ENCODE measurements at regions not wholly inside any gene's neighbourhood (a gene's known extent, or its start where the extent isn't known, plus 50 kb on each side); places are given as distances from the start of the nearest gene placed in this dataset.
"Not testable (repeated sequence)": the region's sequence is repeated elsewhere in the genome, so short reads cannot be mapped to it uniquely, and the experiment has no call there.

DNA sequence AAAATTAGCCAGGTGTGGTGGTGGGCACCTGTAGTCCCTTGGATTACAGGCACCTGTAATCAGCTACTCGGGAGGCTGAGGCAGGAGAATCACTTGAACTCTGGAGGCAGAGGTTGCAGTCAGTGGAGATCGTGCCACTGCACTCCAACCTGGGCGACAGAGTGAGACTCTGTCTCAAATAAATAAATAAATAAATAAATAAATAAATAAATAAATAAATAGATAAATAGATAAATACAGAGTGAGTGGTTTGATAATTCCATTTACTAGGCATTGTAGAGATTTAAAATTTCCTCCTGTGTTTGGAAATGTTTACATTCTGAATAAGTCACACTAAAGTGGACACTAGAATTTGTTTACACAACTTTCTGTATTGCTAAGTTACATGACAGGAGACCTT is 504.4 kb upstream of the SEL1L start:
- H3K36me3 Mint-ChIP-seq, H3K27me3 Mint-ChIP-seq: not testable (repeated sequence)

DNA sequence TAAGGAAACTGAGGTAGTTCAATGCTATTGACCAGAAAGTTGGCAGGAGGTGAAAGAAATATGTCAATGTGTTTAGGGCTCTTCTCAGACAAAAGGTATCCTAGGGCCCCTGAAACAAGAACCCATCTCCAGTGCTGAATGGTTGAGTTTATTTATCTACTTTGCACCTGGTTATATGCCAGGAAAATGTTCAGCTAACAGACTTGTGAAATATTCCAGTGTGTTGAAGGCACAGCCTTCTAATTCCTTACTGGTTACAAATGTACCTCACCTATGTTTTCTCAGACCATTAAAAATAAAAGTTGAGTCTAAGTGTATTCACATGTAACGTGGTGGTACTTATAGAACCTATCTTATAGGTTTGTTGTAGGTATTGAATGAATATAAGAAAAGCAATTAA is 511.7 kb upstream of the SEL1L start:
- Mint-ChIP-seq H3K4me1 (no peaks in the 10 kb centered on the region), H3K36me3 (no peaks in the 10 kb centered on the region), H3K9me3 (peaks cover 0 to 5% (median 0%) of the 10 kb centered on the region in 7 donors), H3K27ac (no peak overlapping the region), H3K4me3 (no peak overlapping the region), H3K27me3 (no peaks in the 10 kb centered on the region)
- ATAC-seq (ENCODE audit: low read depth in 2 of 2) (no peak), DNase-seq (no peak)

More for the DNA sequence above, 504.4 kb upstream of the SEL1L start:
- H3K9me3 Mint-ChIP-seq; H3K27ac Mint-ChIP-seq; DNase-seq; H3K4me3 Mint-ChIP-seq; H3K4me1 Mint-ChIP-seq; ATAC-seq (ENCODE audit: low read depth in 2 of 2): not testable (repeated sequence)

DNA sequence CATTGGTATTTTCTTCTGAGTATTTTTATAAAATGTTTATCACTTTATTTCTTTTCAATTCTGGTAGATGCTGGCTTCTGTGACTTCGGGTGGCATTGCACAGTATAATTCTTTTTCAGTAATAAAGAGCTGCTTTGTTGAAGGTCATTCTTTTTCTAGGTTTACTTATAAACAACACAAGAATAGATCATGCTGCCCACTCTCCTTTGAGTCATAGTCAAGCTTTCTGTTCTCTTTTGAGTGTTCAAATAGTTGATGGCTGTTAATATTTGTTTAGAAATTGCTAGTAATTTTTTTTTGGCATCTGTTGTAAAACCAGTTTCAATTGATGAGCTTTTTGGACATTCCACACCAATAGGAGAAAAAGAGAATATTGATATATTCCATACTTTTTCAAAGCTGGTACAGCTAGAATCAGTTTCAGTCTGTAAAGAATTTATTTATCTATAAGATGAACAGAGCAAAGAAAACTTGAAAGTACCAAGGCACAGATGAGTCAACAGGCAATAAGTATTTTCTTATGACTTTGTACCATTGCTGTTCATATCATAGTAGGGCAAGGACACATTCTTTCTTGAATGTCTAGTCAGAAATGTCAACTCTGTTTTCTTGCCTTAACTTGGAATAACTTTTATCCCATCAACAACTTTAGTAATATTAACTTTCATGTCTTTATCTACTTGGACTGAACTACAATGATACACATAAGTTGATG is 513.0 kb upstream of the SEL1L start:
- Mint-ChIP-seq H3K4me3 (no peak overlapping the region), H3K9me3 (peaks cover 0 to 9% (median 0%) of the 10 kb centered on the region in 7 donors), H3K27me3 (no peaks in the 10 kb centered on the region), H3K36me3 (no peaks in the 10 kb centered on the region), H3K4me1 (no peaks in the 10 kb centered on the region), H3K27ac (peak overlapping the region in 1 of 6 donors; percentile 2)
- ATAC-seq (ENCODE audit: low read depth in 2 of 2) (no peak), DNase-seq (no peak)

DNA sequence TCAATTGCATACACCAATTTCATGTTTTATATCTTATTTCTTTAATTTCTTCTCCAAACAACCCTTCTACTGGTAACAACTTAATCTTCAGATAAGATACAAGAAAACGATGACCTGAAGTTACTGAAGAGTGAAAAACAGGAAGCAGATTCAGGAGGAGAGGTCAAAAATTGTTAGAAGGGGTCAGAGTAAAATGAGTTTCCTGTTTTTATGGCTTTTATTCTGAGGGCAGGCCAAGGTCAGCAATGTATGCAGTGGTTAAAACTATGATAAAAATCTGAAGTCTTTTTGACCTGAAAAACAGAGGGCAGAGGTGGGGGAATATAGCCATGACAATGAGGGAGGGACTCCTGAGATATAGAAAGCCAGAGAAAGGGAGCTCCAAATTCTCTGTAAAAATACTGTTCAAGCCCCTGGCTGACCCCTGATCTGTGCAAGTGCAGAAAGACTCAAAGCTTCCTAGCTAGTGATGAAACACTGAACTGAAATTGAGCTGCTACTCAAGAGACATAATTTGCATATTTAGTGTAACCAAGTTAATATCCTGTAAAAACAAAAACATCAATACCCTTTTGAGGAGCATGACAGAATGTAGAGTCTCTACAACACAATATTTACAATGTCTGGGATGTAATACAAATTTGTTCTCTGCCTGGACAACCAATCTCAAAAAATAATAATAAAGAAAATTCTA is 514.3 kb upstream of the SEL1L start:
- DNase-seq (no peak), ATAC-seq (ENCODE audit: low read depth in 2 of 2) (no peak)
- Mint-ChIP-seq H3K4me3 (no peak overlapping the region), H3K27ac (no peak overlapping the region), H3K9me3 (peaks cover 0 to 9% (median 1%) of the 10 kb centered on the region in 7 donors), H3K36me3 (no peaks in the 10 kb centered on the region), H3K27me3 (no peaks in the 10 kb centered on the region), H3K4me1 (no peaks in the 10 kb centered on the region)

DNA sequence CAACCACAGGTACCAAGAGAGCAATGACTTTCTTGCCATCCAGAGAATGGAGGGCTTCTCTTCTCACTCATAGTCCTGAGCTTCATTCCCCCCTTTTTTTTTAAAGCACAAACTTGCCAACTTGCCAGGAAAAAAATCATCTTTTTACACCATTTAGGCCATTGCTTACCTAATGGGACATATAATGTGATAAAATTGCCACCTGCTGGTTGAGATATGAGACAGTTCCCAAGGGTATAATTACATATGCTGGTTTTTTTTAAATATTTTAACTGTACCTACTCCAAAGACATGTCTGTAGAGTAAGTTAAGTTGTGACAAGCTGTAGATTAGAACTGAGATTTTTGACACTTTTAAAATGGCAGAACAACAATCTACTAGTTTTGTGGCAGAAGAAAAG is 519.1 kb upstream of the SEL1L start:
- H3K36me3 Mint-ChIP-seq = no peaks in the 10 kb centered on the region
- H3K4me3 Mint-ChIP-seq = no peak overlapping the region
- H3K27ac Mint-ChIP-seq = no peak overlapping the region
- ATAC-seq (ENCODE audit: low read depth in 2 of 2) = no peak
- no peaks in the 10 kb centered on the region for H3K27me3 Mint-ChIP-seq
- H3K9me3 Mint-ChIP-seq = peaks cover 0 to 9% (median 1%) of the 10 kb centered on the region in 7 donors
- DNase-seq = no peak
- H3K4me1 Mint-ChIP-seq = no peaks in the 10 kb centered on the region

GRCh38 chr14:82055515-82056115 is 522.0 kb upstream of the SEL1L start:
- Mint-ChIP-seq H3K4me1 (no peaks in the 10 kb centered on the region), H3K27ac (no peak overlapping the region), H3K27me3 (no peaks in the 10 kb centered on the region), H3K36me3 (no peaks in the 10 kb centered on the region), H3K9me3 (peaks cover 0 to 4% (median 0%) of the 10 kb centered on the region in 7 donors), H3K4me3 (no peak overlapping the region)
- DNase-seq (no peak), ATAC-seq (ENCODE audit: low read depth in 2 of 2) (no peak)

DNA sequence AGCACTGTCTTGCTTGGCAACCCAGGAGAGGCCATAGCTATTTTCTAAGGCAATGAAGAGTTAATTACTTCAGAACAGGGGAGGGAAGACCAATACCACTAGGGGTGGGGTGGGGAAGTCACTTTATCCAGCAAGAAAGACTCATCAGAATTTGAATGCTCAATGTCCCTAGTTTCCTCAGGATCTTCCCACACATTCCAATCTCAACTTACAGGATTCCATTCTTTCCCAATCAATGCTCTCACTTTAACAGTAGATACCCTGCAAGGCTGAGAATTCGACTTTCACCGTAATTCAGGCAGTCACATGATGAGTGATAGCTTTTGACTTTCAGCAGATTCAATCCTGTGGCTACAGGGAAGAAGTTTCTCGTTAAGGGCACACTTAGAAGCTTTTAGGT is 526.6 kb upstream of the SEL1L start:
- DNase-seq (no peak), ATAC-seq (ENCODE audit: low read depth in 2 of 2) (no peak)
- H3K27ac Mint-ChIP-seq = no peak overlapping the region
- H3K27me3 Mint-ChIP-seq = no peaks in the 10 kb centered on the region
- H3K4me1 Mint-ChIP-seq = no peaks in the 10 kb centered on the region
- no peak overlapping the region for H3K4me3 Mint-ChIP-seq
- peaks cover 0 to 6% of the 10 kb centered on the region in 2 donors for H3K36me3 Mint-ChIP-seq
- peaks cover 0 to 23% (median 10%) of the 10 kb centered on the region in 7 donors for H3K9me3 Mint-ChIP-seq

DNA sequence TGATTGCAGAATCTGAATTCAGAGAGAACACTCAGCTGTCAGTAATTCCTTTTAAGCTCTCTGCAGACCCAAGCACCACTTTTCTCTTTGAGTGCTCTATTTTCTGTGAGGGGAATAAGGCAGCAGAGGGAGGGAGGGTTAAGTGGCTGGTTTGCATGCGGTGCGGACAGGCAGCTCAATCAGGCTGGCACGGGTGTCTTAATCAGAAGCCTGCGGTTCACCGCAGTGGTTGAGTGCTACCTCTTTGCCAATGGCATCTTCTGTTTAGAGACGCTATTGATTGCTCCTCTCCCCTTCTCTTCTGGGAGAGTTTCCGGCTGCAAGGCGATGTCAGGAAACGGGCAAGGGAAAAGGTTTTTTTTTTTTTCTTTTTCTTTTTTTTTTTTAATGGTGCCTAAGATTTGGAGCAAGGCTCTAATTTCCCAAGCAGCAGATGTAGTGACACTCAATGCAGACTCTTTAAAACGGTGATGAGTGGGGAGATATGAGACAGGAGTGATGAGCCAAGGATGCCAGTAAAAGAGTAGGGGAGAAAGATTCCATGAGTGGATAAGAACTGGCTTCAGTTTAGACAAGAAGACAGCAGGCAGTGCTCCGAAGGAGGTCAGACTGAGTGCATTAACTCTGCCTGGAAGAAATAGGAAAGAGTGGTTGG is 533.7 kb upstream of the SEL1L start:
- H3K4me1 Mint-ChIP-seq = no peaks in the 10 kb centered on the region
- H3K9me3 Mint-ChIP-seq = peaks cover 0 to 23% (median 14%) of the 10 kb centered on the region in 7 donors
- H3K27me3 Mint-ChIP-seq = no peaks in the 10 kb centered on the region
- DNase-seq = no peak
- no peak for ATAC-seq (ENCODE audit: low read depth in 2 of 2)
- peaks cover 0 to 10% of the 10 kb centered on the region in 2 donors for H3K36me3 Mint-ChIP-seq
- no peak overlapping the region for H3K27ac Mint-ChIP-seq
- H3K4me3 Mint-ChIP-seq = no peak overlapping the region

DNA sequence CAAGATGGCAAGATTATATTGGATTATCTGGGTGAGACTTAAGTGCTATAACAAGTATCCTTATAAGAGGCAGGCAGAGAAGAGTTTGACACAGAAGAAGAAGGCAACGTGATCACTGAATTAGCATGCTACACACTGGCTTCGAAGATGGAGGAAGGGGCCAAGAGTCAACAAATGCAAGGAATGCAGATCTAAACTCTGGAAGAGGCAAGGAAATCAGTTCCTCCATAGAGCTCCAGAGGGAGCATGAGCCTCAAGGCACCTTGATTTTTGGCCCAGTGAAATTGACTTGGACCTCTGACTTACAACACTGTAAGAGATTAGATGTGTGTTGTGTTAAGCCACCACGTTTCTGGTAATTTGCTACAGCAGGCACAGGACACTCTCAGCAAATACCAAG is 536.4 kb upstream of the SEL1L start:
- DNase-seq (no peak), ATAC-seq (ENCODE audit: low read depth in 2 of 2) (no peak)
- Mint-ChIP-seq H3K36me3 (peaks cover 0 to 6% of the 10 kb centered on the region in 2 donors), H3K27ac (no peak overlapping the region), H3K9me3 (peaks cover 0 to 11% (median 6%) of the 10 kb centered on the region in 7 donors), H3K4me1 (no peaks in the 10 kb centered on the region), H3K27me3 (no peaks in the 10 kb centered on the region), H3K4me3 (no peak overlapping the region)

DNA sequence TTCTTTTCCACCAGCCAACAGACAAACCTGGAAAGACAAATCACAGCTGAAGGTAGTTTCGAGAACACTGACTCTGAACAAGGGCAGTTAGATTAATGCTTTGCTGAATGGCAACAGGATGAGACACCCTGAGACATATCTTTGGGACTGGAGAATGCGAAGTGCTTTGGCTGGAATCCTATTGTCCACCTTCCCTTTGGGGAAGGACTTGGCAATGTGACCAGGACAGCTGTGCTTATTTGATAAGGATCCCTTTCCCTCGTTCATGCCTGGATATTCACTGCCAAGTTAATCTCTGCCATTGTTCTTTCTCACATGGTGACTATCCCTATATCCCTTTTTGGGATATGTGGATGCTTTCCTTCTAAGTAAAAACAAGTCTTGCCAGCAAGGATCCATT is 537.1 kb upstream of the SEL1L start:
- H3K4me3 Mint-ChIP-seq = no peak overlapping the region
- no peak for DNase-seq
- no peak for ATAC-seq (ENCODE audit: low read depth in 2 of 2)
- H3K4me1 Mint-ChIP-seq = no peaks in the 10 kb centered on the region
- no peaks in the 10 kb centered on the region for H3K27me3 Mint-ChIP-seq
- H3K36me3 Mint-ChIP-seq = no peaks in the 10 kb centered on the region
- H3K9me3 Mint-ChIP-seq = peaks cover 0 to 10% (median 3%) of the 10 kb centered on the region in 7 donors
- H3K27ac Mint-ChIP-seq = no peak overlapping the region

DNA sequence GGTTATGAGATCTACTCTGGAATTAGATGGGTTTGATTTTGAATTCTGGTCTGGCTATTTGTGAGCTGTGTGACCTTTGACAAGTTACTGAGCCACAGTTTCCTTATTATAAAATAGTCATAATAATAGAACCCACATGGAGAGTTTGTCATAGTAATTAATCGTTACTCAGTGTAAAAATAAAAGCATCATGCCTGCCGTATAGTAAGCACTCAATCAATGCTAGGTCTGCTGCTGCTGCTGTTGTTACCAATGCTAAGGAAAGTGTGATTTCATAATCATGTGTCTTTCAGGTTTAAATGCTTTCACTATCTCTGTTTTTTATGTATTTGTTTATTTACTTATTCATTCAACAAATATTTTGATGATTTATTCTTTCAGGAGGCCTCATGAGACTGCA is 539.9 kb upstream of the SEL1L start:
- no peaks in the 10 kb centered on the region for H3K27me3 Mint-ChIP-seq
- no peak overlapping the region for H3K27ac Mint-ChIP-seq
- no peaks in the 10 kb centered on the region for H3K36me3 Mint-ChIP-seq
- H3K9me3 Mint-ChIP-seq = peaks cover 0 to 7% (median 1%) of the 10 kb centered on the region in 7 donors
- no peak for ATAC-seq (ENCODE audit: low read depth in 2 of 2)
- DNase-seq = no peak
- no peaks in the 10 kb centered on the region for H3K4me1 Mint-ChIP-seq
- no peak overlapping the region for H3K4me3 Mint-ChIP-seq

- no peaks in the 10 kb centered on the region for H3K27me3 Mint-ChIP-seq
- no peak overlapping the region for H3K27ac Mint-ChIP-seq
- H3K4me1 Mint-ChIP-seq = no peaks in the 10 kb centered on the region
- ATAC-seq (ENCODE audit: low read depth in 2 of 2) (no peak), DNase-seq (no peak)
- no peaks in the 10 kb centered on the region for H3K36me3 Mint-ChIP-seq
- no peak overlapping the region for H3K4me3 Mint-ChIP-seq
- peaks cover 0 to 6% (median 4%) of the 10 kb centered on the region in 7 donors for H3K9me3 Mint-ChIP-seq
These were observed 541.9 kb upstream of the SEL1L start for GRCh38 chr14:82075566-82075965.

DNA sequence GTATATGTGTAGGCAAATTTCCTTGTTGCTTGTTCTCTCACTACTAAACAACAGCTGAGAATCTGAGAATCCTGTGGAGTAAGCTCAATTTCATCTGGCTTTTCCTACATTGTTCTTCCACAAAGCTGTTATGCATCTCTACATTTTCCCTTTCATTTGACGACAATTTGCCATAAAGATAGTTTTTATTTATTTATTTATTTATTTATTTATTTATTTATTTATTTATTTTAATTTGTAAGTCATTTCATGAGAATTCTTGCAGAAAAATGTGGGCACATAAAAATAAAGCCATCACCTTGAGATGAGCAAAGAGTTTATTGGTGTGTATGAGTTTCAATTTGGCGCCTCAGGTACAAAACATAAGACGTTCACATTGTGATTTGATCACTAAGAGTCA is 545.9 kb upstream of the SEL1L start:
- no peak for DNase-seq
- Mint-ChIP-seq H3K27ac (no peak overlapping the region), H3K4me3 (no peak overlapping the region), H3K4me1 (no peaks in the 10 kb centered on the region), H3K36me3 (no peaks in the 10 kb centered on the region), H3K27me3 (no peaks in the 10 kb centered on the region), H3K9me3 (peaks cover 1 to 11% (median 7%) of the 10 kb centered on the region in 7 donors)
- no peak for ATAC-seq (ENCODE audit: low read depth in 2 of 2)

- H3K9me3 Mint-ChIP-seq = peaks cover 1 to 11% (median 7%) of the 10 kb centered on the region in 7 donors
- ATAC-seq (ENCODE audit: low read depth in 2 of 2) (no peak), DNase-seq (no peak)
- H3K4me1 Mint-ChIP-seq = no peaks in the 10 kb centered on the region
- no peak overlapping the region for H3K4me3 Mint-ChIP-seq
- H3K27me3 Mint-ChIP-seq = no peaks in the 10 kb centered on the region
- H3K27ac Mint-ChIP-seq = no peak overlapping the region
- no peaks in the 10 kb centered on the region for H3K36me3 Mint-ChIP-seq
These were observed 546.7 kb upstream of the SEL1L start for GRCh38 chr14:82080370-82080769.
